Ascending aorta (tissue), 2 donors: ENCODE measurements at regions not wholly inside any gene's neighbourhood (a gene's known extent, or its start where the extent isn't known, plus 50 kb on each side); places are given as distances from the start of the nearest gene placed in this dataset.
"Not testable (repeated sequence)": the region's sequence is repeated elsewhere in the genome, so short reads cannot be mapped to it uniquely, and the experiment has no call there.

Experiments used
- DNase-seq, 2 donors: peaks; one replicate each; pipeline ENCODE4 v3.0.0-alpha.2; 2019; ENCODE audit warnings: low spot score in 2 of 2
- H3K27ac ChIP-seq, 2 donors: fragments of 200-600 bp; sonication (generic); one replicate each; pipeline ENCODE4 v1.5.1; 2016 to 2017; ENCODE audit warnings: mild to moderate bottlenecking in 1 of 2
- H3K27me3 ChIP-seq: fragments of 200-600 bp; sonication (generic); one replicate; pipeline ENCODE4 v1.5.1; 2017
- H3K36me3 ChIP-seq, 2 donors: fragments of 200-600 bp; sonication (generic); one replicate each; pipeline ENCODE4 v1.5.1; 2016
- H3K4me1 ChIP-seq, 2 donors: fragments of 200-600 bp; sonication (generic); one replicate each; pipeline ENCODE4 v1.5.1; 2016 to 2017; ENCODE audit warnings: mild to moderate bottlenecking in 1 of 2
- H3K4me3 ChIP-seq, 2 donors: fragments of 200-600 bp; sonication (generic); one replicate each; pipeline ENCODE4 v1.5.1; 2016 to 2017; ENCODE audit warnings: mild to moderate bottlenecking in 1 of 2
- H3K9me3 ChIP-seq, 2 donors: fragments of 200-600 bp; sonication (generic); one replicate each; pipeline ENCODE4 v1.5.1; 2016
- CTCF ChIP-seq, 3 experiments: fragments of 200-600 bp in 2 of 3; fragments of 450-650 bp in 1 of 3; sonication (generic) in 2 of 3; IDR thresholded peaks; one replicate each; pipeline ENCODE4 v1.5.1; 2016 to 2019; ENCODE audit warnings: antibody characterized with exemption in 3 of 3, mild to moderate bottlenecking in 1 of 3, moderate library complexity in 1 of 3
- intact Hi-C: fragments of 100-400 bp; cut with DNase I; formaldehyde crosslinking; loops from one replicate; pipeline ENCODE4 v1.15.1; 2023

- no peak for DNase-seq
- Histone ChIP-seq H3K4me1 (no peaks in the 10 kb centered on the region), H3K36me3 (no peaks in the 10 kb centered on the region), H3K4me3 (no peak overlapping the region), H3K27me3 (no peaks in the 10 kb centered on the region), H3K27ac (no peak overlapping the region), H3K9me3 (no peaks in the 10 kb centered on the region)
- TF ChIP-seq CTCF (IDR thresholded peaks at IDR 0.05): no peak
- intact Hi-C loops: no loop called here
Observed at GRCh38 chr2:67158718-67159117, 238.4 kb upstream of the ETAA1 start.

- TF ChIP-seq CTCF (IDR thresholded peaks at IDR 0.05): no peak
- H3K9me3 ChIP-seq: no peaks in the 10 kb centered on the region
- intact Hi-C loops: no loop called here
- H3K27me3 ChIP-seq: no peaks in the 10 kb centered on the region
- H3K4me3 ChIP-seq: no peak overlapping the region
- no peak overlapping the region for H3K27ac ChIP-seq
- H3K4me1 ChIP-seq: no peaks in the 10 kb centered on the region
- no peak for DNase-seq
- no peaks in the 10 kb centered on the region for H3K36me3 ChIP-seq
Observed at GRCh38 chr2:67159929-67160328, 237.2 kb upstream of the ETAA1 start.

DNA sequence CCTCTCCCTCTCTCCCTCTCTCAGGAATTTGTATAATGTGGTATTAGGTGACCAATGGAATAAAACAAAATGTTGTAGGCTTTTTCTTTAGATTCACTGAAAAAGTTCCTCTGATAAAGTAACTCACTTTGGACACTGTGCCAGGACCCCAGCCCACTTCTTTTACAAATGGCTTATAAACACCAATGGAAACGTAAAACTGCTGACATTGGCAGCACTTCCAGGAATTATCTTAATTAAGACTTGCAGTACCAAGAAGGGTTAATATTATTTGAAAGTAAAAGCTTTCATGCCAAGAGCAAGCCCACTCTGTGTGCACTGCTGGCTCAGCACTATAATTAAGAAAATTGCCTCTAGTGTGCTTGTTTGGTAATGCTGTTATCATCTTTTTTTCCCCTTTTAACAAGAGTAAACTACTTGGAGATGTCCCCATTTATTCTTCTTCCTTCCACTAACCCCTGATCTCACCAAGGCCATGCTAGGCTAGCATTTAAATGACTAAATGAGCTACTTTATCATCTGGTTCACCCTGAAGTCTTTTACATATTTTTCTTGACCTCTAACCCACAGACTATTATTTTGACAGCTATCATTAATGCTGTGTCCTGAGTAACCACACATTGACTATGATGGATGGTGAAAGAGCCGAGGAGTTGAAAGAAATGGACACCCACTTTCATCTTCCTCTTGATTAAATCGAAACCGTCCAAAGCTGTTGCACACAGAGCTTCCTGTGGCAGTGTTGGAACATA is 232.2 kb upstream of the ETAA1 start:
- no peaks in the 10 kb centered on the region for H3K4me1 ChIP-seq
- H3K27ac ChIP-seq: no peak overlapping the region
- no peak for DNase-seq
- H3K27me3 ChIP-seq: no peaks in the 10 kb centered on the region
- H3K9me3 ChIP-seq: no peaks in the 10 kb centered on the region
- no peak for TF ChIP-seq CTCF (IDR thresholded peaks at IDR 0.05)
- intact Hi-C loops: no loop called here
- H3K4me3 ChIP-seq: no peak overlapping the region
- no peaks in the 10 kb centered on the region for H3K36me3 ChIP-seq

DNA sequence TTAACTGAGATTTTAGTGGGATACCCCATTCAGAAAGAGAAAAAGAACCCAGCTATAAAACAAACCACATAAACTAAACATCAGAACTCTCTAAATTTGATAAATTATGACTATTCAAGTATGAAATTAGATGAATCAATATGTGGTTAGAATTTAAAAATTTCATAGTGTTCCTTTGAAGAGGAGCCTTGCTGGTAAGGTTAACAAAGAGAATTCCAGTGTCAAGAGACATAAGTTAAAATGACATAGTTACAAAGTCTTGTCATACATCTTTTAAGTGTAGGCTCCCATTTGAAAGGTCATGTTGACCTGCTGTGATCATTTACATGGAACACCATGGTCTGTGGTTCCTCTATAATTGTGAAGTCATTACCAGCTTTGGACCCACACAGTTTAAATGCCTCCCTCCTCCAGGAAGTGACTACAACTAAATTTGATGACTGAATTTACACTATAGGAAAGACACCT is 231.6 kb upstream of the ETAA1 start:
- no peak overlapping the region for H3K4me3 ChIP-seq
- H3K27ac ChIP-seq: no peak overlapping the region
- H3K27me3 ChIP-seq: no peaks in the 10 kb centered on the region
- intact Hi-C loops: no loop called here
- TF ChIP-seq CTCF (IDR thresholded peaks at IDR 0.05): no peak
- no peaks in the 10 kb centered on the region for H3K9me3 ChIP-seq
- DNase-seq: no peak
- H3K36me3 ChIP-seq: no peaks in the 10 kb centered on the region
- H3K4me1 ChIP-seq: no peaks in the 10 kb centered on the region

DNA sequence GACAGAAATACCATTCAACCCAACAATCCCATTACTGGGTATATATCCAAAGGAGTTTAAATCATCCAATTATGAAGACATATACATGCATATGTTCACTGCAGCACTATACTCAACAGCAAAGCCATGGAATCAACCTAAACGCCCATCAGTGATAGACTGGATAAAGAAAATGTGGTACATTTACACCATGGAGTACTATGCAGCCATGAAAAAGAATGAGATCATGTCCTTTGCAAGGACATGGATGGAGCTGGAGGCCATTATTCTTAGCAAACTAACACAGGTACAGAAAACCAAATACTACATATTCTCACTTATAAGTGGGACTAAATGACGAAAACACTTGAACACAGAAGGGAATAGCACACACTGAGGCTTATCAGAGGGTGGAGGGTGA is 230.6 kb upstream of the ETAA1 start:
- intact Hi-C loops, H3K4me3 ChIP-seq, H3K36me3 ChIP-seq, H3K9me3 ChIP-seq, H3K27me3 ChIP-seq, H3K27ac ChIP-seq, H3K4me1 ChIP-seq, DNase-seq: not testable (repeated sequence)

DNA sequence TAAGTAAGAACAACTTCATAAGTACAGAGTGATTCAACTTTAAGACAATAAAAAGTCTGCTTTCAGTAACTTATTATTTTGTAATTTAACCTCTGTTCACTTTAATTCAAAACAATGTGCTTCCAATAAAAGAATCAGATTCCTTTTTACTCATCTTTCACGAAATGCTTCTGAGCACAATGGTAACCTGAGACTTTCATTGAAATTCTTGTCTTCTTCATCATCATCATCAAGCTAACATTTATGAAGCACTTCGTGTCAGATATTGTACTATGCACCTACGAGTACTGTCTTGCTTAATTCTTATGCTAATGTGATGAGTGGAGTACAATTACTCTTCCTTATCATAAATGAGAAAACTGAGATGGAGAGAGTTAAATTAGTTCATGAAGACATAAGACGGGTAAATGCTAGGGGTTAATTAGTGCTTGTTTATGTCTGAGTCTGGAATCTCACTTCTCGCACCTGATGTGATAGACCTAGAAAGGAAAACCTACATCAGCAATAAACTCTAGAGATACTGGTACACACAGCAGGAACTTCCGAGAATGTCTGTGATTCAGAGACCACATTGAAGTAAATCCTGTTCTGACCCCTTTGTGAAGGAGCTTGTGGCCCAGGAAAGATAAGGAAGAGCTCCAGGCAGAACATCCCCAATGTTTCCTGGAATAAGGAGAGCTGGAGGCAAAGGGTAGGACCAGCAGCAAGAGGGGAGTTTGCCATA is 227.6 kb upstream of the ETAA1 start:
- no peak for TF ChIP-seq CTCF (IDR thresholded peaks at IDR 0.05)
- Histone ChIP-seq H3K4me1 (no peaks in the 10 kb centered on the region), H3K27me3 (no peaks in the 10 kb centered on the region), H3K36me3 (no peaks in the 10 kb centered on the region), H3K27ac (no peak overlapping the region), H3K4me3 (no peak overlapping the region), H3K9me3 (no peaks in the 10 kb centered on the region)
- intact Hi-C loops: no loop called here
- DNase-seq: no peak
